ENCODE measurements at regions not wholly inside any gene's neighbourhood (a gene's known extent, or its start where the extent isn't known, plus 50 kb on each side); places are given as distances from the start of the nearest gene placed in this dataset.
A peak's percentile ranks its signal among the peaks of the same experiment; 100 is the strongest.

DNA sequence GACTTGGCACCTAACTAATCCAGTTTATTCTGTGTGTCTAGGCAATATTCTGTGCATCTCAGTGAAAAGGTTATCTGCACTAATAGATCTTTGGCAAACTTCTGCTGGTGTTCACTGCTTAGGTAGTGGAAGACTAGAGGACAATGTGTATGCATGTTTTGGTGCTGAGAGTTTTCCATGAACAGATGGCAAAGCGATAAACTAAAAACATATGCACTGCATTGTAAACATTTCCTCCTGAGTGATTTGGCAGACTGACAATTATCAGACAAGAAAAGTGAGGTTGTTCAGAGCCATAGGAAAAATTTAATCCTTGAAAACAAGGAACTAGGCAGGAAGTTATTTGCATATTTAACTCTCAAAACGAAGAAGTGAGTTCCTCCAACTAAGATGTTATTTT is 400.4 kb downstream of the ATP23 start:
- DNase-seq (ENCODE audit: low read depth) (peak; percentile 22), FAIRE-seq (no peak)
- no peak overlapping the region for H3K4me3 ChIP-seq (ENCODE audit: low read depth, low read length)
- H3K27me3 ChIP-seq (ENCODE audit: control insufficient read depth, insufficient read depth, low read length), result no peaks in the 10 kb centered on the region
- H3K36me3 ChIP-seq (ENCODE audit: control insufficient read depth, insufficient read depth, low read length), result no peaks in the 10 kb centered on the region
- no peak for TF ChIP-seq CTCF (IDR thresholded peaks at IDR 0.05; ENCODE audit: insufficient read depth, low read length, severe bottlenecking)

- DNase-seq (ENCODE audit: low read depth) (no peak), FAIRE-seq (no peak)
- H3K27me3 ChIP-seq (ENCODE audit: control insufficient read depth, insufficient read depth, low read length), result no peaks in the 10 kb centered on the region
- TF ChIP-seq CTCF (IDR thresholded peaks at IDR 0.05; ENCODE audit: insufficient read depth, low read length, severe bottlenecking), result no peak
- H3K36me3 ChIP-seq (ENCODE audit: control insufficient read depth, insufficient read depth, low read length), result no peaks in the 10 kb centered on the region
- H3K4me3 ChIP-seq (ENCODE audit: low read depth, low read length), result no peak overlapping the region
Measured at GRCh38 chr12:58342736-58343135, 401.4 kb downstream of the ATP23 start.

DNA sequence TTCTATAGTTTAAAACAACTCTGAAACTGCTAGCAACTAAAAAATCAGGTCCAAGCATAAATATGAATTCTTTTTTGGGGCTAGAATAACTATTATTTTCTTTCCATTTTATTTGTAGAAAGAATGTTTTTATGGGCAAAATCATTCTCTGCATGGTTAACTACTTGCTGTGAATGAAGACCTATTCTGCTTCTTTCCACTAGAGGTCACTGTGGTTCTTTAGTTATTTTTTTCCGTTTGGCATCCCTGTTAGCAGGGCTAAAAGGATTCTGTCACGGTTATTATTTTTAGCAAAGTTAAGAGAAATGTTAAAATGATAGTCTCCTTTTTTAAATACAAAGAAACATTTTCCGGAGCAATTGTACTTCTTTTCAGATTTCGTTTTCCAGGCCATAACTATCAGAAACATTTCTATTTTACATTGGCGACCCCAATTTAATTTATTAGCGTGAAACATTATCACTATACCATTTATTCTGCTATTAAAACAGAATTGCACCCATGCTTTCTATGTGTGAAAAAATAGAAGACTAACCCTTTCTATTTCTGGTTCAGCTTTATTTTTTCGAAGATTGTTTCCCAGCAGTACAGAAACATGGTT is 404.8 kb downstream of the ATP23 start:
- Histone ChIP-seq H3K27me3 (ENCODE audit: control insufficient read depth, insufficient read depth, low read length) (no peaks in the 10 kb centered on the region), H3K4me3 (ENCODE audit: low read depth, low read length) (no peak overlapping the region), H3K36me3 (ENCODE audit: control insufficient read depth, insufficient read depth, low read length) (no peaks in the 10 kb centered on the region)
- FAIRE-seq (no peak), DNase-seq (ENCODE audit: low read depth) (peak; percentile 40)
- peak; percentile 49 for TF ChIP-seq CTCF (IDR thresholded peaks at IDR 0.05; ENCODE audit: insufficient read depth, low read length, severe bottlenecking)

- no peak for TF ChIP-seq CTCF (IDR thresholded peaks at IDR 0.05; ENCODE audit: insufficient read depth, low read length, severe bottlenecking)
Measured at GRCh38 chr12:58347188-58347587, 405.8 kb downstream of the ATP23 start.

DNA sequence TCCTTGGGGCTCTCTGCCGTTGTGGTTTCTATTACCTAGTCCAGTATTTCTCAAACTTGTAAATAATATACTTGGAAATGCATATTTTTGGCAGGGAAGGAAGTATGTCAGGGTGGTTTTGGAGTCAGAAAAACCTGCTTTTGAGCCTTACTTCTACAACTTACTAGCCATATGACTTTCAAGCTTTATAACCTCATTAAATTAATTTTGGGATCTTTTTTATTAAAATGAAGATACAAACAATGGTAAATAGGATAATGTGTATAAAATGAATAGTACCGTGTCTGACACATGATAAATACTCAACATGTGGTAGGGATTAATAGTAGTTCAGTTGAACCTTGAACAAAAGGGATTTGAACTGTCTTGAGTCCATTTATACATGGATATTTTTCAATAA is 406.3 kb downstream of the ATP23 start:
- no peak for DNase-seq (ENCODE audit: low read depth)

More at GRCh38 chr12:58347188-58347587, 405.8 kb downstream of the ATP23 start:
- FAIRE-seq (no peak), DNase-seq (ENCODE audit: low read depth) (no peak)
- Histone ChIP-seq H3K36me3 (ENCODE audit: control insufficient read depth, insufficient read depth, low read length) (no peaks in the 10 kb centered on the region), H3K27me3 (ENCODE audit: control insufficient read depth, insufficient read depth, low read length) (no peaks in the 10 kb centered on the region), H3K4me3 (ENCODE audit: low read depth, low read length) (no peak overlapping the region)

More for the DNA sequence above, 406.3 kb downstream of the ATP23 start:
- Histone ChIP-seq H3K36me3 (ENCODE audit: control insufficient read depth, insufficient read depth, low read length) (no peaks in the 10 kb centered on the region), H3K27me3 (ENCODE audit: control insufficient read depth, insufficient read depth, low read length) (no peaks in the 10 kb centered on the region), H3K4me3 (ENCODE audit: low read depth, low read length) (no peak overlapping the region)
- FAIRE-seq, result no peak
- TF ChIP-seq CTCF (IDR thresholded peaks at IDR 0.05; ENCODE audit: insufficient read depth, low read length, severe bottlenecking), result no peak

Measured in bronchial epithelial cell (primary cell).